ENCODE measurements at regions not wholly inside any gene's neighbourhood (a gene's known extent, or its start where the extent isn't known, plus 50 kb on each side); places are given as distances from the start of the nearest gene placed in this dataset.

- DNase-seq (ENCODE audit: low spot score): no peak
These were observed 478.1 kb upstream of the NRP1 start for GRCh38 chr10:33812586-33812985.

GRCh38 chr10:33810986-33811385 lies 476.5 kb upstream of the NRP1 start:
- no peak for DNase-seq (ENCODE audit: low spot score)

GRCh38 chr10:33809732-33810131 lies 475.3 kb upstream of the NRP1 start:
- DNase-seq (ENCODE audit: low spot score): no peak

GRCh38 chr10:33808475-33808874 lies 474.0 kb upstream of the NRP1 start:
- no peak for DNase-seq (ENCODE audit: low spot score)

GRCh38 chr10:33807531-33808359 lies 473.3 kb upstream of the NRP1 start:
- no peak for DNase-seq (ENCODE audit: low spot score)

DNA sequence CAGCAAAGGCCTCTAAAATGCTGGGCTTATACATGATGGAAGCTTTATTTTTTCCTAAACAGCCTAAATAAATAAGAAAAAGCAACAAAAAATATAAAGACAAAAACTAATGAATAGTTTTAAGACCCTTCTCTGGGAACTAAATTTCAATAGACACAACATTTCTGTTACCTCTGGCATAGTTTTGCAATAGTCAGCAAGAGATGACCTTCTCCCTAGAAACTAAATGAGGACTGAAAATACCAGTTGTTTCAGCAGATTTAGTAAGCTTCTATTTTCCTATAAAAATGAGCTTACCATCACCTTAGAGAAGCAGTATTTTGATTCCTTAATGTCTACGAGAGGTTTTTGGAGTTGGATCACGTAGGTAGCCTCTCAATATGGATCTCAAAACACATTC lies 471.4 kb upstream of the NRP1 start:
- DNase-seq (ENCODE audit: low spot score): no peak

DNA sequence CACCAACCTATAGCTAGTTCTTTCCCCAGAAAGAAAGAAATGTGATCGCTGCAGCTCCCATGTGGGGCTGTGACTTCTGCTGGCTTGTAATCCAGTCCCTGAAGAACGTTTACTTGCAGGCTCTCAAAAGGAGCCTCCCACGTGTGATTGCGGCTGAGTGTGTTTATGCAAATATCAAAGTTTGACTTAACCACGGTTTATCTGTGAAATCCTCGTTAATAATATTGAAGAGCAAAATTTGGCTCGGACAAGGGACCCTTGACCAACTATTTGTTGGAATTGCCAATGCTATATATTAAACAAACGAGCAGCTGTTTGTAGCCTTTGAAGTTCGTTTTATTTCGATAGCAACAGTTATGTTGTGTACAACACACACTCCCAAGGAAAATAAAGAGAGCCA lies 470.1 kb upstream of the NRP1 start:
- no peak for DNase-seq (ENCODE audit: low spot score)

GRCh38 chr10:33803248-33803647 lies 468.8 kb upstream of the NRP1 start:
- DNase-seq (ENCODE audit: low spot score): no peak

DNA sequence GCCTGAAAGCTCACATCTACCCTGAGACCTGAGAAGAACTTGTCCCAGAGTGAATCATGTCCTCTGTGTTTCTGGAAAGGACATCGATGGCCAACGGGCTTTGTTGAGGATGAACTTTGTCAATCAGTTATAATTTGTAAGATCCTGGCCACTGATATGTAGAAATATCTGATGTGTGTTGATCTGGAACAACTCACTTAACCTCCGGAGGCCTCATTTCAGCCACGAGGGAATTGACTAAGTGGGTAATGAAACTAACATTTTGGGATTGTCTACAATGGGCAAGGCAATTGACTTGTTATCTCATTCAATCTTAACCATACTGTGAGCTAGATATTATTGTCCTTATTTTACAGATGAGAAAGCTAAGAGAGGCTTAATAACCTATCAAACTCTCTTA lies 468.1 kb upstream of the NRP1 start:
- no peak for DNase-seq (ENCODE audit: low spot score)

- DNase-seq (ENCODE audit: low spot score): no peak
These were observed 467.2 kb upstream of the NRP1 start for GRCh38 chr10:33801705-33802104.

GRCh38 chr10:33800986-33801385 lies 466.5 kb upstream of the NRP1 start:
- DNase-seq (ENCODE audit: low spot score): no peak

- DNase-seq (ENCODE audit: low spot score): no peak
These were observed 466.1 kb upstream of the NRP1 start for GRCh38 chr10:33800545-33800944.

DNA sequence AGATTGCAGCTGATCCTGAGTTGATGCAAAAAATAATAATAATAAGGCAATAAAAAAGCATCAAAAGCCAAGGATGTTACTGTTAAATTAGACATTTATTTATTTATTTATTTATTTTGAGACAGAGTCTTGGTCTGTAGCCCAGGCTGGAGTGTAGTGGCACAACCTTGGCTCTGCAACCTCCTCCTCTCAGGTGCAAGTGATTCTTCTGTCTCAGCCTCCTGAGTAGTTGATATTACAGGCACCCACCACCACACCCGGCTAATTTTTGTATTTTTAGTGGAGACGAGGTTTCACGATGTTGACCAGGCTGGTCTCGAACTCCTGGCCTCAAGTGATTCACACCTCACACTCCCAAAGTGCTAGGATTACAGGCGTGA lies 465.5 kb upstream of the NRP1 start:
- no peak for DNase-seq (ENCODE audit: low spot score)

GRCh38 chr10:33799281-33799943 lies 464.9 kb upstream of the NRP1 start:
- DNase-seq (ENCODE audit: low spot score): no peak

DNA sequence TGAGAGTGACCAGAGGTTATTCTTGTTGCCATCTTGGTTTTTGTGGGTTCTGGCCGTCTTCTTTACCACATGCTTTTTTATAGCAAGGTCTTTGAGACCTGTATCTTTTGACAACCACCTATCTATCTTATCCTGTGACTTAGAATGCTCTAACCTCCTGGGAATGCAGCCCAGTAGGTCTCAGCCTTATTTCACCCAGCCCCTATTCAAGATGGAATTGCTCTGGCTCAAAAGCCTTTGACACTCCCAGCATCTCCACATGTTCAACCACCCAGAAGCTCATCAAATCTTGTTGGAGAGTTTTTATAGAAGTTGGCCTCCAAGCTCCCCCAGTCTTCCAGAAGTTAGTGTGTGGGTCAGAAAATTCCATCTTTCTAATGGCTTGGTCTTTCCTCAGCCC lies 464.3 kb upstream of the NRP1 start:
- no peak for DNase-seq (ENCODE audit: low spot score)

GRCh38 chr10:33796680-33797079 lies 462.2 kb upstream of the NRP1 start:
- no peak for DNase-seq (ENCODE audit: low spot score)

GRCh38 chr10:33795529-33795928 lies 461.1 kb upstream of the NRP1 start:
- no peak for DNase-seq (ENCODE audit: low spot score)

GRCh38 chr10:33794460-33794859 lies 460.0 kb upstream of the NRP1 start:
- no peak for DNase-seq (ENCODE audit: low spot score)

GRCh38 chr10:33793793-33794192 lies 459.3 kb upstream of the NRP1 start:
- DNase-seq (ENCODE audit: low spot score): no peak

DNA sequence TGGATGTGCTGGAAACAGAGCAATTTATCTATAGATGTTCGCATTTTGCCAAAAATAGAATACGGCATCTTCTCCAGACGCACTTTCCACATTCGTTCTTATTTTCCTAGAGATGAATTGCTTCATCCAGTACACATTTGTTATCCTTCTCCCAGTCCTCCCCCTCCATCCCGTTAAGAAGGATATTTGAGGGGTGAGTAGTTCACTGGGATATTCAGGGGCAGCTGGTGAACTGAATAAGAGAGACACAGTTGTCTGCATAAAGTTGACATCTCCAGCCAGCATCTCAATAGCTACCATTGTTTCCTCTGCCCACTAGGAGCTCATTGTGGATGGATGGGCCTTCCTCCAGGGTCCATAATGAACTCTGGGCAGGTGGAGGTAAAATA lies 456.8 kb upstream of the NRP1 start:
- DNase-seq (ENCODE audit: low spot score): no peak

DNA sequence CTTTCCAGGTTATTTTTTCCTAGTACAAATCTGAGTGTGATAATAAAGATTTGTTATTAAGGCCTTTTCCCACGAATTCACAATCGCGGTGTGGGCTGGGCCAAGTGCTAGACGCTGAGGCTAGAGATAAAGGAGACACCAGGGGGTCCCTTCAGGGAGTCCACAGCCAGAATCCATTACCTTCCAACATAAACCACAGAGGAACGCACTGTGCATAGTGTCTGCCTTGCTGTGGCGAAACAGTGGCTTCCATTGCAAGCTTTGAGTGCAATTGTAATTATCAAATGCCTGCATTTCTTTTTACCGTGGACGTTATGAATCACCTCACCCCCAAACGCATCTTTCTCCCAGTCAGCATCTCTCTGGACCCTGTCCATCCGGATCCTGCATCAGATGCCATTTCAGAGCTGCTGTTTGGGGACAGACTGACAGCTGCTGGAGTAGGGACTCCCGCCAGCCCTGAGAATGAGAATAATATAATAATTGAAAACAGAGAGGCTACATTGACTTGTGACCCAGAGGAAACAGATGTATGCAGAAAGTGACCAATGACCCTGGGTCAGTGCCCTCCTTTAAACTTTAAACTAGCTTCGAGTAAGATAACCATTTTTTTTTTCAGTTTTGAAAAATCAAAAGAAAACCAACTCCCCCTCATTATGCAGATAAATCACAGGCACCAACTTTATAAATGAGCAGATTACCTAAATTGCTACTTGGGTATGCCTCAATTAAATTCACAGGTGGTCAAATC lies 456.2 kb upstream of the NRP1 start:
- no peak for DNase-seq (ENCODE audit: low spot score)

- no peak for DNase-seq (ENCODE audit: low spot score)
These were observed 449.1 kb upstream of the NRP1 start for GRCh38 chr10:33783557-33783956.

DNA sequence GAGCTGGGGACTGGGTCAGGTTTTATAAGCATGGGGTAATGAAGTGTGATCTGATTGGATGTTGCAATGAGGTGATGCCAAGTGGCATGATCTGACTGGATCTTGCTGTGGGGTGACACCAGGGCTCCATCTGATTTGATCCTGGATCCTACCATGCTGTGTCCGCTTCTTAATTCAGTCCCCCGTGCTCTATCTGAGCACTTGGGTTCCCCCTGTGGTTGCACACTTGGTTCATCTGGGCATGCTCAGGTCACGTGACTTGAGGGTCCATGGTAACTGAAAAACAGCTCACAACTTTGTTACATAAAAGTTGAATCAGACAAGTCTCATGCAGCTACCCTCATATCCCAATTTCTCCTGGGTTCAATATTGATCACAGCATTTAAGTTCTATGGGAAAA lies 448.6 kb upstream of the NRP1 start:
- DNase-seq (ENCODE audit: low spot score): no peak

Measured in RKO (cell line).